ENCODE measurements at regions not wholly inside any gene's neighbourhood (a gene's known extent, or its start where the extent isn't known, plus 50 kb on each side); places are given as distances from the start of the nearest gene placed in this dataset.

DNA sequence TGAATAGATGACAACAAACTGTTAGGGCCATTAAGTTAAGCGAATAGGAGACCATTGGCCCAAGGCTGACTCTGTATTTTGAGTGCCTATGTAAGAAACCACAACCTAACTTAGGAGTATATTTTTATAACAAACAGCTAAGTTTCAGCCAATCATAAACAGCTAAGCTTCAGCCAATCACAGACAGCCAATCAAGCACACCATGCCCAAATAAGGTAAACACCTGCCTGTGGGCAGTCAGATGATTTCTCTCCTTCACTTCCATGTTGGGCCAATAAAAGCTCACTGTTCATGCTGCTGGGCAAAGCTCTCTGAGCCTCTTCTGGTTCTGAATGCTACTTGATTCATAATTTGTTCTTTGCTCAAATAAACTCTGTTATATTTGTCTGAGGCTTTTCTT, 344.6 kb downstream of the BTG1 start:
- H3K27ac ChIP-seq: no peak overlapping the region
- TF ChIP-seq, protein P1, sequence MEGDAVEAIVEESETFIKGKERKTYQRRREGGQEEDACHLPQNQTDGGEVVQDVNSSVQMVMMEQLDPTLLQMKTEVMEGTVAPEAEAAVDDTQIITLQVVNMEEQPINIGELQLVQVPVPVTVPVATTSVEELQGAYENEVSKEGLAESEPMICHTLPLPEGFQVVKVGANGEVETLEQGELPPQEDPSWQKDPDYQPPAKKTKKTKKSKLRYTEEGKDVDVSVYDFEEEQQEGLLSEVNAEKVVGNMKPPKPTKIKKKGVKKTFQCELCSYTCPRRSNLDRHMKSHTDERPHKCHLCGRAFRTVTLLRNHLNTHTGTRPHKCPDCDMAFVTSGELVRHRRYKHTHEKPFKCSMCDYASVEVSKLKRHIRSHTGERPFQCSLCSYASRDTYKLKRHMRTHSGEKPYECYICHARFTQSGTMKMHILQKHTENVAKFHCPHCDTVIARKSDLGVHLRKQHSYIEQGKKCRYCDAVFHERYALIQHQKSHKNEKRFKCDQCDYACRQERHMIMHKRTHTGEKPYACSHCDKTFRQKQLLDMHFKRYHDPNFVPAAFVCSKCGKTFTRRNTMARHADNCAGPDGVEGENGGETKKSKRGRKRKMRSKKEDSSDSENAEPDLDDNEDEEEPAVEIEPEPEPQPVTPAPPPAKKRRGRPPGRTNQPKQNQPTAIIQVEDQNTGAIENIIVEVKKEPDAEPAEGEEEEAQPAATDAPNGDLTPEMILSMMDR (IDR thresholded peaks at IDR 0.05): no peak
- TF ChIP-seq EP300 (IDR thresholded peaks at IDR 0.05) (no peak), POLR2A (IDR thresholded peaks at IDR 0.05) (no peak), POLR2AphosphoS5 (IDR thresholded peaks at IDR 0.05) (no peak)
- no peak for DNase-seq
- H3K9me3 ChIP-seq: peaks cover 0 to 2% (median under 1%) of the 10 kb centered on the region in 4 donors
- intact Hi-C loops (cut with DNase I): no loop called here
- 95 to 99% methylated on average over 1 of the region's 1 CpG for WGBS, 2 donors
- H3K4me3 ChIP-seq: no peak overlapping the region
- H3K27me3 ChIP-seq: no peaks in the 10 kb centered on the region
- no peaks in the 10 kb centered on the region for H3K4me1 ChIP-seq
- no peaks in the 10 kb centered on the region for H3K36me3 ChIP-seq

DNA sequence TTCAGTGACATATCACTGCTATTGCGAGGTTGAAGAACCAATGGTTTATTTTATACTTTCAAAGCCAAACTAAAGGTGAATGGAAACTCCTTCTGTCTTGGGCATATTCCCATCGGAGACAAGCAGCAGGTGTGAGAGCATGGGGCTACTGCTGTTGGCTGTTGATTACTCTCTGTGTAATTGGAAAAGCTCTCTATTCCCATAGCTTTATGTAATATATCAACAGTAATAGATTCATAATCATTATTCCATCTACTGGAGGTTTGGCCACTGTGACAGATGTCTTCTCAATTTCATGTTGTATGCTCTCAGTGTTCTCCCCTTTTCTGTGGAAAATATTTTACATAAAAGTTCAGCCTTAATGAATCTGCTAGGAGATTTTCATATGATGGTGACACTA, 352.0 kb downstream of the BTG1 start:
- H3K36me3 ChIP-seq: no peaks in the 10 kb centered on the region
- intact Hi-C loops (cut with DNase I): no loop called here
- DNase-seq: no peak
- H3K9me3 ChIP-seq: no peaks in the 10 kb centered on the region
- H3K27ac ChIP-seq: no peak overlapping the region
- WGBS, 2 donors: 95 to 96% methylated on average over 2 of the region's 2 CpGs
- H3K4me3 ChIP-seq: no peak overlapping the region
- no peaks in the 10 kb centered on the region for H3K27me3 ChIP-seq
- TF ChIP-seq EP300 (IDR thresholded peaks at IDR 0.05): no peak
- no peak for TF ChIP-seq POLR2A (IDR thresholded peaks at IDR 0.05)
- TF ChIP-seq POLR2AphosphoS5 (IDR thresholded peaks at IDR 0.05): no peak
- TF ChIP-seq, protein P1 (IDR thresholded peaks at IDR 0.05): no peak
- H3K4me1 ChIP-seq: no peaks in the 10 kb centered on the region

DNA sequence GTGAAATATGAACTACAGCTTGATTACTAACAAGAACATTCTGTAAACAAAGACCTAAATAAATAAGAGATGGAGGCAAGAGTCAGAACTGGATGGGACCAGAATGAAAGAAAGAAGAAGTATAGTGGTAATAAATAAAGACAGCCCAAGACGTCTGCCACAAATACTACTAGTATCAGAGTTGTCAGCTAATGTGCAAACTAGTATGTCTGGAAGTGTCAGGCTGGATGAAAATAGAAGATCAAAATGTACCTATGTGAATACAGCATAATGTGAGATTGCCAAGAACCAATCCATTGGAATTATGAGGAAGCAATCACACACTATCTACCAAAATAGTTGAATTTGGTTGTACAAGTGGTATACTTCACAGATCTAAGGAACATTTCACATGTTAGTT, 353.0 kb downstream of the BTG1 start:
- H3K4me3 ChIP-seq: no peak overlapping the region
- no peaks in the 10 kb centered on the region for H3K4me1 ChIP-seq
- TF ChIP-seq, protein P1 (IDR thresholded peaks at IDR 0.05): no peak
- no peak for TF ChIP-seq POLR2A (IDR thresholded peaks at IDR 0.05)
- no peak for TF ChIP-seq POLR2AphosphoS5 (IDR thresholded peaks at IDR 0.05)
- no peak for TF ChIP-seq EP300 (IDR thresholded peaks at IDR 0.05)
- no peaks in the 10 kb centered on the region for H3K36me3 ChIP-seq
- H3K9me3 ChIP-seq: no peaks in the 10 kb centered on the region
- WGBS, 2 donors: 88 to 90% methylated on average over 1 of the region's 1 CpG
- DNase-seq: no peak
- no peaks in the 10 kb centered on the region for H3K27me3 ChIP-seq
- intact Hi-C loops (cut with DNase I): no loop called here
- no peak overlapping the region for H3K27ac ChIP-seq

DNA sequence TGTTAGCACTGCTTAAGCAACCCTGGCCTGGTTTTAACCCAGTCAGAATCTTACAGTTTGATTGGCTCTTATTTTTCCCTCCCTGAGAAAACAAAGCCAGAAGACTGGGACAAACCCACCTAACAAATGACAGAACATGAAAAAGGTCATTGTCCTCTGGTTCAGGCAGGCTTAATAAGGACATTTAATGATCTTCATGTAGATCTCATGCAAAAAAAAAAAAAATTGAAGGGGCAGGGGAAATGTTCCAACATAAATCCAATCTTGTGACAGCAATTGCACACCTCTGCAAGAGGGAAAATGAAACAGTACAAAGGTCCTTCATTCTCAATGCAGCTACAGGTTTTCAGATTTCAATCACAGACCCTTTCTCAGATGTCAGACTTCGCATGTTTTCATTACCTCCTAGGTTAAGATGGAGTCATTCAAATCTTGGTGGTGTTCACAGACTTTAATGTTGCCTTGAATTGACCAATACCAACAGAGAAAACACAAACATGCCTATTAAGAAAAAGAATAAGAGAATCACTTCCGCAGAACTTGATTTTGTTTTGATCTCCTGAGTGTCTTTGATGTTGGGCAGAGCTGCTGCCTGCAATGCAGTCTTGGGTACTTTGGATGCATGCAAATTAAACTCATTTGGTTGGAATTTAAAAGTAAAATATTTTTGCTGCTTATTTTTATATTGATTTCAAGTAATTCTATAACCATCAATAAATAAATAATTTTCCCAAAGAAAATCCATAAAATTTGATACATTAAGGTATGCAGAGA, 359.0 kb downstream of the BTG1 start:
- Histone ChIP-seq H3K27ac (no peak overlapping the region), H3K4me1 (no peaks in the 10 kb centered on the region), H3K9me3 (no peaks in the 10 kb centered on the region), H3K4me3 (no peak overlapping the region), H3K36me3 (no peaks in the 10 kb centered on the region), H3K27me3 (no peaks in the 10 kb centered on the region)
- WGBS, 2 donors: 67 to 79% methylated on average over 2 of the region's 2 CpGs
- TF ChIP-seq, protein P1 (IDR thresholded peaks at IDR 0.05): no peak
- no peak for TF ChIP-seq POLR2AphosphoS5 (IDR thresholded peaks at IDR 0.05)
- no peak for TF ChIP-seq EP300 (IDR thresholded peaks at IDR 0.05)
- no peak for TF ChIP-seq POLR2A (IDR thresholded peaks at IDR 0.05)
- intact Hi-C loops (cut with DNase I): no loop called here
- no peak for DNase-seq

Measured in sigmoid colon (tissue), 6 donors.